Skeletal muscle tissue (tissue), 3 donors: ENCODE measurements at regions not wholly inside any gene's neighbourhood (a gene's known extent, or its start where the extent isn't known, plus 50 kb on each side); places are given as distances from the start of the nearest gene placed in this dataset.
A peak's percentile ranks its signal among the peaks of the same experiment; 100 is the strongest.

Source experiments
- H3K27ac ChIP-seq: one replicate; pipeline ENCODE4 v1.7.0; 2013; ENCODE audit warnings: mild to moderate bottlenecking, low read depth, low read length, inconsistent platforms
- H3K27me3 ChIP-seq, 3 donors: one replicate each; pipeline ENCODE4 v1.7.0; 2013; ENCODE audit warnings: low read length in 3 of 3; ENCODE audit not compliant: control insufficient read depth in 3 of 3, insufficient read depth in 3 of 3
- H3K36me3 ChIP-seq, 3 donors: one replicate each; pipeline ENCODE4 v1.7.0; 2013; ENCODE audit warnings: low read length in 3 of 3; ENCODE audit not compliant: control insufficient read depth in 3 of 3, insufficient read depth in 3 of 3
- H3K4me1 ChIP-seq, 3 donors: one replicate each; pipeline ENCODE4 v1.7.0; 2013; ENCODE audit warnings: low read length in 3 of 3, mild to moderate bottlenecking in 3 of 3; ENCODE audit not compliant: control insufficient read depth in 3 of 3, insufficient read depth in 3 of 3
- H3K4me3 ChIP-seq, 3 donors: one replicate each; pipeline ENCODE4 v1.7.0; 2013; ENCODE audit warnings: low read length in 3 of 3
- H3K9ac ChIP-seq, 3 donors: one replicate each; pipeline ENCODE4 v1.7.0; 2013; ENCODE audit warnings: low read length in 3 of 3, mild to moderate bottlenecking in 3 of 3, moderate library complexity in 2 of 3, low read depth in 1 of 3
- H3K9me3 ChIP-seq, 3 donors: one replicate each; pipeline ENCODE4 v1.7.0; 2013; ENCODE audit warnings: low read length in 3 of 3; ENCODE audit not compliant: control insufficient read depth in 3 of 3
- donor health status: Osteomylitis.

- Histone ChIP-seq H3K27ac (no peak overlapping the region), H3K9me3 (no peaks in the 10 kb centered on the region), H3K9ac (no peak overlapping the region), H3K36me3 (no peaks in the 10 kb centered on the region), H3K27me3 (no peaks in the 10 kb centered on the region), H3K4me1 (no peaks in the 10 kb centered on the region), H3K4me3 (no peak overlapping the region)
Measured at GRCh38 chr3:150158943-150159625, 188.4 kb upstream of the PFN2 start.

- Histone ChIP-seq H3K4me3 (no peak overlapping the region), H3K27me3 (no peaks in the 10 kb centered on the region), H3K9ac (no peak overlapping the region), H3K9me3 (no peaks in the 10 kb centered on the region), H3K27ac (no peak overlapping the region), H3K36me3 (no peaks in the 10 kb centered on the region), H3K4me1 (peaks cover 20 to 25% (median 22%) of the 10 kb centered on the region in 3 donors)
Measured at GRCh38 chr3:150152567-150152966, 181.9 kb upstream of the PFN2 start.

GRCh38 chr3:150150633-150151032 is 179.9 kb upstream of the PFN2 start:
- Histone ChIP-seq H3K4me1 (peaks cover 28 to 34% (median 31%) of the 10 kb centered on the region in 3 donors), H3K27ac (no peak overlapping the region), H3K27me3 (no peaks in the 10 kb centered on the region), H3K4me3 (no peak overlapping the region), H3K9ac (no peak overlapping the region), H3K9me3 (no peaks in the 10 kb centered on the region), H3K36me3 (no peaks in the 10 kb centered on the region)

- no peak overlapping the region for H3K9ac ChIP-seq
Measured at GRCh38 chr3:150149651-150150051, 179.0 kb upstream of the PFN2 start.

GRCh38 chr3:150148227-150148626 is 177.5 kb upstream of the PFN2 start:
- Histone ChIP-seq H3K27me3 (no peaks in the 10 kb centered on the region), H3K36me3 (no peaks in the 10 kb centered on the region), H3K27ac (peak overlapping the region; percentile 90), H3K4me1 (peaks cover 28 to 36% (median 35%) of the 10 kb centered on the region in 3 donors), H3K9ac (peak overlapping the region in 2 of 3 donors; percentile 48 to 65), H3K9me3 (no peaks in the 10 kb centered on the region), H3K4me3 (peak overlapping the region in 2 of 3 donors; percentile 10 to 41)

More at GRCh38 chr3:150149651-150150051, 179.0 kb upstream of the PFN2 start:
- Histone ChIP-seq H3K4me3 (no peak overlapping the region), H3K9me3 (no peaks in the 10 kb centered on the region), H3K27ac (peak overlapping the region; percentile 90), H3K36me3 (no peaks in the 10 kb centered on the region), H3K27me3 (no peaks in the 10 kb centered on the region), H3K4me1 (peaks cover 28 to 36% (median 35%) of the 10 kb centered on the region in 3 donors)

- peak overlapping the region; percentile 90 for H3K27ac ChIP-seq
- H3K27me3 ChIP-seq: no peaks in the 10 kb centered on the region
- no peaks in the 10 kb centered on the region for H3K9me3 ChIP-seq
- peaks cover 28 to 36% (median 35%) of the 10 kb centered on the region in 3 donors for H3K4me1 ChIP-seq
- H3K36me3 ChIP-seq: no peaks in the 10 kb centered on the region
- peak overlapping the region; percentile 65 to 66 (median 66) for H3K9ac ChIP-seq
- H3K4me3 ChIP-seq: peak overlapping the region; percentile 14 to 41 (median 27)
Measured at GRCh38 chr3:150147776-150148175, 177.1 kb upstream of the PFN2 start.

GRCh38 chr3:150146991-150147761 is 176.5 kb upstream of the PFN2 start:
- Histone ChIP-seq H3K9ac (peak overlapping the region; percentile 65 to 66 (median 66)), H3K9me3 (no peaks in the 10 kb centered on the region), H3K4me3 (peak overlapping the region; percentile 14 to 31 (median 27)), H3K36me3 (no peaks in the 10 kb centered on the region), H3K27me3 (no peaks in the 10 kb centered on the region), H3K27ac (peak overlapping the region; percentile 90), H3K4me1 (peaks cover 28 to 36% (median 35%) of the 10 kb centered on the region in 3 donors)

- Histone ChIP-seq H3K4me1 (peaks cover 28 to 35% (median 35%) of the 10 kb centered on the region in 3 donors), H3K9me3 (no peaks in the 10 kb centered on the region), H3K27me3 (no peaks in the 10 kb centered on the region), H3K4me3 (no peak overlapping the region), H3K27ac (no peak overlapping the region), H3K9ac (no peak overlapping the region), H3K36me3 (no peaks in the 10 kb centered on the region)
Measured at GRCh38 chr3:150145659-150146058, 175.0 kb upstream of the PFN2 start.

GRCh38 chr3:150144191-150144708 is 173.6 kb upstream of the PFN2 start:
- Histone ChIP-seq H3K4me1 (peaks cover 18 to 27% (median 26%) of the 10 kb centered on the region in 3 donors), H3K9ac (no peak overlapping the region), H3K9me3 (no peaks in the 10 kb centered on the region), H3K36me3 (no peaks in the 10 kb centered on the region), H3K27me3 (no peaks in the 10 kb centered on the region), H3K4me3 (no peak overlapping the region), H3K27ac (no peak overlapping the region)

- Histone ChIP-seq H3K9me3 (no peaks in the 10 kb centered on the region), H3K4me1 (peaks cover 11 to 15% (median 14%) of the 10 kb centered on the region in 3 donors), H3K9ac (no peak overlapping the region), H3K36me3 (no peaks in the 10 kb centered on the region), H3K4me3 (no peak overlapping the region), H3K27ac (no peak overlapping the region), H3K27me3 (no peaks in the 10 kb centered on the region)
Measured at GRCh38 chr3:150142936-150143335, 172.2 kb upstream of the PFN2 start.
